ENCODE measurements at regions not wholly inside any gene's neighbourhood (a gene's known extent, or its start where the extent isn't known, plus 50 kb on each side); places are given as distances from the start of the nearest gene placed in this dataset.

GRCh38 chr2:224281374-224281773 is 120.5 kb downstream of the FAM124B start:
- H2BK15ac ChIP-seq (ENCODE audit: low read length) = no peak overlapping the region
- no peak overlapping the region for H4K5ac ChIP-seq (ENCODE audit: insufficient read length, low read depth, low read length)
- H3K9me3 ChIP-seq (ENCODE audit: insufficient read depth in 2 of 2, low read depth in 1 of 2, low read length in 1 of 2) = no peaks in the 10 kb centered on the region
- no peak for FAIRE-seq
- ChIA-PET CTCF (ENCODE audit: partially characterized antibody) (interaction anchor here (1.4 to 13.0 kb wide), 4 partner anchors 218 to 307 kb away, joined by 3 to 436 read pairs (median 155); no protein-coding TSS in a partner anchor), POLR2A (ENCODE audit: partially characterized antibody) (no interaction called here)
- H2BK120ac ChIP-seq (replicated peaks; ENCODE audit: low read depth, low read length) = no peak overlapping the region
- no peak overlapping the region for H3K4ac ChIP-seq (replicated peaks; ENCODE audit: insufficient read length, low read depth, low read length)
- no peak overlapping the region for H4K91ac ChIP-seq (replicated peaks; ENCODE audit: insufficient read length, low read length)
- DNase-seq (ENCODE audit: low read depth in 1 of 2, low spot score in 2 of 2) = no peak
- no peak overlapping the region for H3K4me3 ChIP-seq (ENCODE audit: extremely low read depth in 1 of 4, insufficient read depth in 2 of 4, low read depth in 3 of 4, low read length in 4 of 4)
- TF ChIP-seq E2F6 (IDR thresholded peaks at IDR 0.05) (no peak), BRCA1 (IDR thresholded peaks at IDR 0.05; ENCODE audit: low read depth, low read length) (no peak), NANOG (IDR thresholded peaks at IDR 0.05; ENCODE audit: insufficient read depth, low read depth, low read length, poor library complexity, severe bottlenecking) (no peak), KDM1A (IDR thresholded peaks at IDR 0.05; ENCODE audit: borderline replicate concordance, low read length) (no peak), RNF2 (IDR thresholded peaks at IDR 0.05; ENCODE audit: borderline replicate concordance, low read depth, low read length, missing control alignments, poor library complexity, severe bottlenecking) (no peak), TAF1 (IDR thresholded peaks at IDR 0.05; ENCODE audit: low read depth, low read length) (no peak), JUND (IDR thresholded peaks at IDR 0.05; ENCODE audit: low read length) (no peak), SRF (IDR thresholded peaks at IDR 0.05; ENCODE audit: low read depth, low read length) (no peak), BACH1 (IDR thresholded peaks at IDR 0.05; ENCODE audit: low read length) (no peak), ATF3 (IDR thresholded peaks at IDR 0.05; ENCODE audit: insufficient read depth, low read depth, low read length) (no peak), POU5F1 (IDR thresholded peaks at IDR 0.05; ENCODE audit: low read depth, low read length) (no peak), HDAC2 (IDR thresholded peaks at IDR 0.05; ENCODE audit: borderline replicate concordance in 1 of 2, low read depth in 2 of 2, low read length in 2 of 2) (no peak), TCF12 (IDR thresholded peaks at IDR 0.05; ENCODE audit: low read depth, low read length) (no peak)
- H3K4me1 ChIP-seq (replicated peaks in 1 of 4; ENCODE audit: control insufficient read depth in 3 of 4, insufficient read depth in 4 of 4, low read length in 3 of 4) = no peaks in the 10 kb centered on the region
- no peaks in the 10 kb centered on the region for H4K20me1 ChIP-seq (replicated peaks in 1 of 2; ENCODE audit: control insufficient read depth in 1 of 2, insufficient read depth in 2 of 2, low read length in 2 of 2)
- H3K27me3 ChIP-seq (replicated peaks in 1 of 4; ENCODE audit: control insufficient read depth in 3 of 4, extremely low read depth in 1 of 4, insufficient read depth in 3 of 4, low read length in 3 of 4) = peaks cover 0 to 1% (median 0%) of the 10 kb centered on the region in 4 experiments; a peak in 1 of 7 replicates
- H3K14ac ChIP-seq (ENCODE audit: insufficient read length) = no peak overlapping the region
- H3K4me2 ChIP-seq (ENCODE audit: insufficient read depth in 1 of 2, low read depth in 2 of 2, low read length in 2 of 2) = no peak overlapping the region
- H3K18ac ChIP-seq (ENCODE audit: extremely low read depth, low read length) = no peak overlapping the region
- no peak overlapping the region for H3K9ac ChIP-seq (replicated peaks in 1 of 4; ENCODE audit: extremely low read depth in 1 of 4, low read depth in 3 of 4, low read length in 3 of 4)
- no peaks in the 10 kb centered on the region for H3K79me1 ChIP-seq (ENCODE audit: low read depth, low read length)
- no peak overlapping the region for H3K23ac ChIP-seq (ENCODE audit: insufficient read length)
- H4K8ac ChIP-seq (ENCODE audit: extremely low read depth, insufficient read depth, low read length) = no peak overlapping the region
- H3K36me3 ChIP-seq (ENCODE audit: control insufficient read depth in 2 of 4, insufficient read depth in 4 of 4, low read length in 3 of 4) = no peaks in the 10 kb centered on the region
- no peak overlapping the region for H2AK5ac ChIP-seq (ENCODE audit: low read depth, low read length)
- WGBS, 2 experiments (ENCODE audit: extremely low coverage in 1 of 2, insufficient coverage in 1 of 2, insufficient read length in 1 of 2, insufficient replicate concordance in 2 of 2, low coverage in 1 of 2, low lambda C conversion rate in 2 of 2, missing lambda C conversion rate in 1 of 2) = 77% methylated on average over 2 of the region's 2 CpGs; no CpG with 5 or more reads in 1 of the 2 experiments
- no peak overlapping the region for H2BK5ac ChIP-seq (ENCODE audit: low read depth, low read length)
- no peak overlapping the region for H3K27ac ChIP-seq (ENCODE audit: low read depth, low read length)
- H2BK20ac ChIP-seq (ENCODE audit: low read length) = no peak overlapping the region
- H2AFZ ChIP-seq (ENCODE audit: low read length) = no peak overlapping the region
- no peaks in the 10 kb centered on the region; the same call in 1 of the 2 replicates for H3K23me2 ChIP-seq (ENCODE audit: low read depth, low read length)
- no peaks in the 10 kb centered on the region for H3K79me2 ChIP-seq (ENCODE audit: control insufficient read depth in 1 of 2, insufficient read depth in 2 of 2, low read length in 2 of 2)
- H2BK12ac ChIP-seq (ENCODE audit: low read depth, low read length) = no peak overlapping the region
- no peak overlapping the region for H3K56ac ChIP-seq (replicated peaks; ENCODE audit: insufficient read length, low read depth, low read length)
